Caco-2 (cell line): ENCODE measurements at regions not wholly inside any gene's neighbourhood (a gene's known extent, or its start where the extent isn't known, plus 50 kb on each side); places are given as distances from the start of the nearest gene placed in this dataset.

Source experiments
- BruUV-seq: library from RNA; stranded (reverse); fragments of 400-500 nt; replicated peaks from 2 replicates; lab custom pipeline; 2021; lab: Mats Ljungman, UMichigan
- CTCF ChIA-PET: fragments of 300-600 bp; sonication (Branson Sonifier 250); formaldehyde crosslinking; loops from one replicate; lab custom pipeline; 2022; ENCODE audit warnings: antibody characterized with exemption; lab: Charles Lee
- POLR2A ChIA-PET: fragments of 300-600 bp; sonication (Branson Sonifier 250); formaldehyde crosslinking; loops from one replicate; lab custom pipeline; 2022; ENCODE audit warnings: antibody characterized with exemption; lab: Charles Lee
- DNase-seq, 2 experiments: peaks; one replicate each; pipeline versions ENCODE4 v3.0.0 to v3.0.0-alpha.2; 2020 to 2022
- H3K27me3 ChIP-seq: replicated peaks from 2 replicates; pipeline ENCODE4 v1.6.0; 2011; ENCODE audit warnings: low read length; ENCODE audit not compliant: control insufficient read depth, insufficient read depth
- H3K36me3 ChIP-seq: 2 replicates; pipeline ENCODE4 v1.5.1; 2011; ENCODE audit warnings: low read length; ENCODE audit not compliant: control insufficient read depth, insufficient read depth
- H3K4me1 ChIP-seq: fragments of 250-450 bp; sonication (Bioruptor Pico); 2 replicates; pipeline ENCODE4 v1.5.1; 2020; ENCODE audit warnings: mild to moderate bottlenecking
- H3K4me3 ChIP-seq: 2 replicates; pipeline ENCODE4 v1.5.1; 2011; ENCODE audit warnings: low read depth, mild to moderate bottlenecking, control low read depth, low read length
- H3K9me3 ChIP-seq: fragments of 250-450 bp; sonication (Bioruptor Pico); 2 replicates; pipeline ENCODE4 v1.5.1; 2020; ENCODE audit warnings: mild to moderate bottlenecking, moderate library complexity
- H3K27ac Mint-ChIP-seq: one replicate; pipeline ENCODE4 v1.8.0; 2022; ENCODE audit warnings: mixed read lengths; ENCODE audit not compliant: unreplicated experiment
- H3K27me3 Mint-ChIP-seq: one replicate; pipeline ENCODE4 v1.8.0; 2022; ENCODE audit warnings: mixed read lengths; ENCODE audit not compliant: insufficient read depth, unreplicated experiment
- H3K36me3 Mint-ChIP-seq: one replicate; pipeline ENCODE4 v1.8.0; 2022; ENCODE audit warnings: mild to moderate bottlenecking, mixed read lengths; ENCODE audit not compliant: insufficient read depth, unreplicated experiment
- H3K4me1 Mint-ChIP-seq: one replicate; pipeline ENCODE4 v1.8.0; 2022; ENCODE audit warnings: low read depth, mixed read lengths; ENCODE audit not compliant: unreplicated experiment
- H3K4me3 Mint-ChIP-seq: one replicate; pipeline ENCODE4 v1.8.0; 2022; ENCODE audit warnings: mild to moderate bottlenecking, moderate library complexity, mixed read lengths; ENCODE audit not compliant: unreplicated experiment
- H3K9me3 Mint-ChIP-seq: one replicate; pipeline ENCODE4 v1.8.0; 2022; ENCODE audit warnings: mixed read lengths; ENCODE audit not compliant: unreplicated experiment
- intact Hi-C: fragments of 100-400 bp; cut with micrococcal nuclease; formaldehyde crosslinking; loops from one replicate; pipeline ENCODE4 v1.10.0; 2022; ENCODE audit not compliant: unreplicated experiment
- TF ChIP-seq, protein P1 (sequence below), 2 experiments: fragments of 200-600 bp in 1 of 2; IDR thresholded peaks; 1 replicate in 1 of 2; 2 replicates in 1 of 2; pipeline versions ENCODE4 v1.5.1 to v1.8.0; 2011 to 2022; ENCODE audit warnings: antibody characterized with exemption in 1 of 2, control low read depth in 1 of 2, inconsistent platforms in 1 of 2, low read depth in 1 of 2, low read length in 1 of 2, mild to moderate bottlenecking in 1 of 2, moderate library complexity in 1 of 2; ENCODE audit not compliant: insufficient read depth in 1 of 2, severe bottlenecking in 1 of 2, unreplicated experiment in 1 of 2

- BruUV-seq: no TSS peak
- TF ChIP-seq, protein P1, sequence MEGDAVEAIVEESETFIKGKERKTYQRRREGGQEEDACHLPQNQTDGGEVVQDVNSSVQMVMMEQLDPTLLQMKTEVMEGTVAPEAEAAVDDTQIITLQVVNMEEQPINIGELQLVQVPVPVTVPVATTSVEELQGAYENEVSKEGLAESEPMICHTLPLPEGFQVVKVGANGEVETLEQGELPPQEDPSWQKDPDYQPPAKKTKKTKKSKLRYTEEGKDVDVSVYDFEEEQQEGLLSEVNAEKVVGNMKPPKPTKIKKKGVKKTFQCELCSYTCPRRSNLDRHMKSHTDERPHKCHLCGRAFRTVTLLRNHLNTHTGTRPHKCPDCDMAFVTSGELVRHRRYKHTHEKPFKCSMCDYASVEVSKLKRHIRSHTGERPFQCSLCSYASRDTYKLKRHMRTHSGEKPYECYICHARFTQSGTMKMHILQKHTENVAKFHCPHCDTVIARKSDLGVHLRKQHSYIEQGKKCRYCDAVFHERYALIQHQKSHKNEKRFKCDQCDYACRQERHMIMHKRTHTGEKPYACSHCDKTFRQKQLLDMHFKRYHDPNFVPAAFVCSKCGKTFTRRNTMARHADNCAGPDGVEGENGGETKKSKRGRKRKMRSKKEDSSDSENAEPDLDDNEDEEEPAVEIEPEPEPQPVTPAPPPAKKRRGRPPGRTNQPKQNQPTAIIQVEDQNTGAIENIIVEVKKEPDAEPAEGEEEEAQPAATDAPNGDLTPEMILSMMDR (IDR thresholded peaks at IDR 0.05; ENCODE audit: insufficient read depth in 1 of 2, low read depth in 1 of 2, low read length in 1 of 2, severe bottlenecking in 1 of 2, unreplicated experiment in 1 of 2): peak in 1 of 2 experiments; percentile 27
- Histone ChIP-seq H3K36me3 (no peaks in the 10 kb centered on the region), H3K4me3 (no peak overlapping the region), H3K9me3 (no peaks in the 10 kb centered on the region; the same call in 1 of the 2 replicates), H3K4me1 (no peaks in the 10 kb centered on the region), H3K27me3 (no peaks in the 10 kb centered on the region)
- POLR2A ChIA-PET: no interaction called here
- CTCF ChIA-PET: no interaction called here
- Mint-ChIP-seq H3K27me3 (no peaks in the 10 kb centered on the region), H3K4me3 (no peak overlapping the region), H3K4me1 (peaks cover 7% of the 10 kb centered on the region), H3K9me3 (no peaks in the 10 kb centered on the region), H3K36me3 (no peaks in the 10 kb centered on the region), H3K27ac (no peak overlapping the region)
- intact Hi-C loops: no loop called here
- no peak for DNase-seq
These were observed 230.8 kb downstream of the ANAPC1 start for GRCh38 chr2:111653103-111653624.

DNA sequence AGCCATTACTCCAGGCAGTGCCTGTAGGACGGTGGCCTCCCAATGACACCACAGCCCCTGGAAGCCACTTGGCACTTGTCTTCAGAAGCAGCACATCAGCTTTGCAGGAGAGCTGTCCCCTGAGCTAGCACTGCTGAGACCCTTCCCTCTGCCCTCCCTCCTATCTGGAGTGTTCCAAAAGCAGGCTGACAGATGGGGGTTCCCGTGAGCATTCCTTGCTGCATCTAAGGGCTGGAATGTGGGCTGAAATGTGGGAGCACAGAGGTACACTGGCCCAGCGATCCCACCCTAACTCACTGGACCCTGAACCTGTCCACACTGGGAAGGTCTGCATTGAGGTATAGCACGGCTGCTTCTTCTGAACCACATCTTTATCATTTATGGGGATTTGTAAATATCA lies 230.1 kb downstream of the ANAPC1 start:
- H3K36me3 ChIP-seq: no peaks in the 10 kb centered on the region
- no peak overlapping the region for H3K27ac Mint-ChIP-seq
- no peak overlapping the region for H3K4me3 ChIP-seq
- H3K4me3 Mint-ChIP-seq: no peak overlapping the region
- H3K4me1 Mint-ChIP-seq: peaks cover 7% of the 10 kb centered on the region
- POLR2A ChIA-PET: no interaction called here
- peaks cover under 1% of the 10 kb centered on the region for H3K36me3 Mint-ChIP-seq
- TF ChIP-seq, protein P1 (IDR thresholded peaks at IDR 0.05; ENCODE audit: insufficient read depth in 1 of 2, low read depth in 1 of 2, low read length in 1 of 2, severe bottlenecking in 1 of 2, unreplicated experiment in 1 of 2): no peak
- no peaks in the 10 kb centered on the region for H3K9me3 Mint-ChIP-seq
- no TSS peak for BruUV-seq
- no peaks in the 10 kb centered on the region for H3K27me3 ChIP-seq
- H3K27me3 Mint-ChIP-seq: no peaks in the 10 kb centered on the region
- H3K4me1 ChIP-seq: peaks cover 2% of the 10 kb centered on the region
- intact Hi-C loops: no loop called here
- no peak for DNase-seq
- H3K9me3 ChIP-seq: no peaks in the 10 kb centered on the region
- CTCF ChIA-PET: no interaction called here

- intact Hi-C loops: no loop called here
- TF ChIP-seq, protein P1 (IDR thresholded peaks at IDR 0.05; ENCODE audit: insufficient read depth in 1 of 2, low read depth in 1 of 2, low read length in 1 of 2, severe bottlenecking in 1 of 2, unreplicated experiment in 1 of 2): no peak
- peaks cover 15% of the 10 kb centered on the region for H3K4me1 Mint-ChIP-seq
These were observed 229.2 kb downstream of the ANAPC1 start for GRCh38 chr2:111654829-111655228.

More at GRCh38 chr2:111654829-111655228, 229.2 kb downstream of the ANAPC1 start:
- Histone ChIP-seq H3K27me3 (no peaks in the 10 kb centered on the region), H3K9me3 (no peaks in the 10 kb centered on the region), H3K4me3 (no peak overlapping the region), H3K4me1 (peaks cover 11% of the 10 kb centered on the region), H3K36me3 (no peaks in the 10 kb centered on the region)
- no TSS peak for BruUV-seq
- Mint-ChIP-seq H3K27me3 (no peaks in the 10 kb centered on the region), H3K27ac (no peak overlapping the region), H3K36me3 (peaks cover 7% of the 10 kb centered on the region), H3K9me3 (no peaks in the 10 kb centered on the region), H3K4me3 (no peak overlapping the region)
- ChIA-PET CTCF (no interaction called here), POLR2A (no interaction called here)
- DNase-seq: no peak
